GM12878 (cell line): ENCODE measurements at regions not wholly inside any gene's neighbourhood (a gene's known extent, or its start where the extent isn't known, plus 50 kb on each side); places are given as distances from the start of the nearest gene placed in this dataset.

Experiments used
- CEBPB ChIP-seq, 2 experiments: fragments of 150-350 bp in 1 of 2; IDR thresholded peaks; 2 replicates each; pipeline ENCODE4 v1.6.1; 2012 to 2014; ENCODE audit warnings: low read depth in 2 of 2, low read length in 2 of 2, borderline replicate concordance in 1 of 2, inconsistent platforms in 1 of 2
- PAX5 ChIP-seq: IDR thresholded peaks from 2 replicates; pipeline ENCODE4 v1.6.1; 2011; ENCODE audit warnings: low read depth, low read length, borderline replicate concordance
- POLR2AphosphoS5 ChIP-seq: IDR thresholded peaks from 2 replicates; pipeline ENCODE4 v1.6.1; 2011; ENCODE audit warnings: mild to moderate bottlenecking, low read length, inconsistent platforms
- RAD21 ChIP-seq: IDR thresholded peaks from 2 replicates; pipeline ENCODE4 v1.6.1; 2011; ENCODE audit warnings: mild to moderate bottlenecking, low read depth, low read length, moderate library complexity; ENCODE audit not compliant: insufficient read depth
- SREBF2 ChIP-seq: IDR thresholded peaks from 2 replicates; pipeline ENCODE4 v1.6.1; 2012; ENCODE audit warnings: mild to moderate bottlenecking, low read length
- TCF12 ChIP-seq: IDR thresholded peaks from 2 replicates; pipeline ENCODE4 v1.6.1; 2011; ENCODE audit warnings: low read depth, mild to moderate bottlenecking, low read length
- TF ChIP-seq, protein P1 (sequence below): fragments of 450-650 bp; formaldehyde crosslinking; IDR thresholded peaks from 2 replicates; pipeline ENCODE4 v1.4.0; 2020; ENCODE audit warnings: mild to moderate bottlenecking, moderate library complexity
- TF ChIP-seq, protein P2 (sequence below): fragments of 450-650 bp; IDR thresholded peaks from 2 replicates; pipeline ENCODE4 v1.6.1; 2017; ENCODE audit warnings: mild to moderate bottlenecking, moderate library complexity
- TF ChIP-seq, protein P3 (sequence below): IDR thresholded peaks from 2 replicates; pipeline ENCODE4 v1.6.1; 2011; ENCODE audit warnings: borderline replicate concordance, low read depth, mild to moderate bottlenecking, moderate library complexity, low read length; ENCODE audit not compliant: insufficient read depth, poor library complexity, severe bottlenecking
- TF ChIP-seq, protein P4 (sequence below): fragments of 450-650 bp; conservative IDR thresholded peaks from 2 replicates; pipeline ENCODE4 v1.6.1; 2017; ENCODE audit warnings: mild to moderate bottlenecking, moderate library complexity

DNA sequence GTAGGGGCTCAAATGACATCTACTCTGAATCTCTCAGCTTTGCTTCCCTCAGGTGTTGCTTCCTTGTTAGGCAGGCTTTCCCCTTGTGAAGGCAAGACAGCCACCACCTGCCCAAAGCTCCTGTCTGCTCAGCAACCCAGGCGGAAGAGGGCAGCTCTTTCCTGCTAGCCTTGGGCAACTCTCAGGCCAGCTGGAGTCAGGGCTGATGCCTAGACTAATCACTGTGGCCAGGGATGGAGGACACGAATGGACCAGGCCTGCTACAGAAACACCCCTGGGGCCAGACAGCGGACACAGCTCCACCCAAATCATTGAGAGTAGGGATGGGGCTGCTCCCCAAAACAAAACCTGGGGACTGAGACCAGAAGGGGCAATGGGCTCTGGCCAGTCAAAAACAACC, 138.0 kb downstream of the MTX3 start (continued):
- TF ChIP-seq, protein P1, sequence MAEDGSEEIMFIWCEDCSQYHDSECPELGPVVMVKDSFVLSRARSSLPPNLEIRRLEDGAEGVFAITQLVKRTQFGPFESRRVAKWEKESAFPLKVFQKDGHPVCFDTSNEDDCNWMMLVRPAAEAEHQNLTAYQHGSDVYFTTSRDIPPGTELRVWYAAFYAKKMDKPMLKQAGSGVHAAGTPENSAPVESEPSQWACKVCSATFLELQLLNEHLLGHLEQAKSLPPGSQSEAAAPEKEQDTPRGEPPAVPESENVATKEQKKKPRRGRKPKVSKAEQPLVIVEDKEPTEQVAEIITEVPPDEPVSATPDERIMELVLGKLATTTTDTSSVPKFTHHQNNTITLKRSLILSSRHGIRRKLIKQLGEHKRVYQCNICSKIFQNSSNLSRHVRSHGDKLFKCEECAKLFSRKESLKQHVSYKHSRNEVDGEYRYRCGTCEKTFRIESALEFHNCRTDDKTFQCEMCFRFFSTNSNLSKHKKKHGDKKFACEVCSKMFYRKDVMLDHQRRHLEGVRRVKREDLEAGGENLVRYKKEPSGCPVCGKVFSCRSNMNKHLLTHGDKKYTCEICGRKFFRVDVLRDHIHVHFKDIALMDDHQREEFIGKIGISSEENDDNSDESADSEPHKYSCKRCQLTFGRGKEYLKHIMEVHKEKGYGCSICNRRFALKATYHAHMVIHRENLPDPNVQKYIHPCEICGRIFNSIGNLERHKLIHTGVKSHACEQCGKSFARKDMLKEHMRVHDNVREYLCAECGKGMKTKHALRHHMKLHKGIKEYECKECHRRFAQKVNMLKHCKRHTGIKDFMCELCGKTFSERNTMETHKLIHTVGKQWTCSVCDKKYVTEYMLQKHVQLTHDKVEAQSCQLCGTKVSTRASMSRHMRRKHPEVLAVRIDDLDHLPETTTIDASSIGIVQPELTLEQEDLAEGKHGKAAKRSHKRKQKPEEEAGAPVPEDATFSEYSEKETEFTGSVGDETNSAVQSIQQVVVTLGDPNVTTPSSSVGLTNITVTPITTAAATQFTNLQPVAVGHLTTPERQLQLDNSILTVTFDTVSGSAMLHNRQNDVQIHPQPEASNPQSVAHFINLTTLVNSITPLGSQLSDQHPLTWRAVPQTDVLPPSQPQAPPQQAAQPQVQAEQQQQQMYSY (CRISPR knock-in tag): no peak
- no peak for TF ChIP-seq TCF12
- TF ChIP-seq, protein P2, sequence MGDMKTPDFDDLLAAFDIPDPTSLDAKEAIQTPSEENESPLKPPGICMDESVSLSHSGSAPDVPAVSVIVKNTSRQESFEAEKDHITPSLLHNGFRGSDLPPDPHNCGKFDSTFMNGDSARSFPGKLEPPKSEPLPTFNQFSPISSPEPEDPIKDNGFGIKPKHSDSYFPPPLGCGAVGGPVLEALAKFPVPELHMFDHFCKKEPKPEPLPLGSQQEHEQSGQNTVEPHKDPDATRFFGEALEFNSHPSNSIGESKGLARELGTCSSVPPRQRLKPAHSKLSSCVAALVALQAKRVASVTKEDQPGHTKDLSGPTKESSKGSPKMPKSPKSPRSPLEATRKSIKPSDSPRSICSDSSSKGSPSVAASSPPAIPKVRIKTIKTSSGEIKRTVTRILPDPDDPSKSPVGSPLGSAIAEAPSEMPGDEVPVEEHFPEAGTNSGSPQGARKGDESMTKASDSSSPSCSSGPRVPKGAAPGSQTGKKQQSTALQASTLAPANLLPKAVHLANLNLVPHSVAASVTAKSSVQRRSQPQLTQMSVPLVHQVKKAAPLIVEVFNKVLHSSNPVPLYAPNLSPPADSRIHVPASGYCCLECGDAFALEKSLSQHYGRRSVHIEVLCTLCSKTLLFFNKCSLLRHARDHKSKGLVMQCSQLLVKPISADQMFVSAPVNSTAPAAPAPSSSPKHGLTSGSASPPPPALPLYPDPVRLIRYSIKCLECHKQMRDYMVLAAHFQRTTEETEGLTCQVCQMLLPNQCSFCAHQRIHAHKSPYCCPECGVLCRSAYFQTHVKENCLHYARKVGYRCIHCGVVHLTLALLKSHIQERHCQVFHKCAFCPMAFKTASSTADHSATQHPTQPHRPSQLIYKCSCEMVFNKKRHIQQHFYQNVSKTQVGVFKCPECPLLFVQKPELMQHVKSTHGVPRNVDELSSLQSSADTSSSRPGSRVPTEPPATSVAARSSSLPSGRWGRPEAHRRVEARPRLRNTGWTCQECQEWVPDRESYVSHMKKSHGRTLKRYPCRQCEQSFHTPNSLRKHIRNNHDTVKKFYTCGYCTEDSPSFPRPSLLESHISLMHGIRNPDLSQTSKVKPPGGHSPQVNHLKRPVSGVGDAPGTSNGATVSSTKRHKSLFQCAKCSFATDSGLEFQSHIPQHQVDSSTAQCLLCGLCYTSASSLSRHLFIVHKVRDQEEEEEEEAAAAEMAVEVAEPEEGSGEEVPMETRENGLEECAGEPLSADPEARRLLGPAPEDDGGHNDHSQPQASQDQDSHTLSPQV: no peak
- TF ChIP-seq SREBF2: no peak
- no peak for TF ChIP-seq PAX5
- TF ChIP-seq RAD21: no peak
- TF ChIP-seq, protein P3, sequence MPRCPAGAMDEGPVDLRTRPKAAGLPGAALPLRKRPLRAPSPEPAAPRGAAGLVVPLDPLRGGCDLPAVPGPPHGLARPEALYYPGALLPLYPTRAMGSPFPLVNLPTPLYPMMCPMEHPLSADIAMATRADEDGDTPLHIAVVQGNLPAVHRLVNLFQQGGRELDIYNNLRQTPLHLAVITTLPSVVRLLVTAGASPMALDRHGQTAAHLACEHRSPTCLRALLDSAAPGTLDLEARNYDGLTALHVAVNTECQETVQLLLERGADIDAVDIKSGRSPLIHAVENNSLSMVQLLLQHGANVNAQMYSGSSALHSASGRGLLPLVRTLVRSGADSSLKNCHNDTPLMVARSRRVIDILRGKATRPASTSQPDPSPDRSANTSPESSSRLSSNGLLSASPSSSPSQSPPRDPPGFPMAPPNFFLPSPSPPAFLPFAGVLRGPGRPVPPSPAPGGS: no peak
- TF ChIP-seq CEBPB (IDR thresholded peaks at IDR 0.05; ENCODE audit: borderline replicate concordance in 1 of 2, low read depth in 2 of 2, low read length in 2 of 2): no peak
- TF ChIP-seq, protein P4, sequence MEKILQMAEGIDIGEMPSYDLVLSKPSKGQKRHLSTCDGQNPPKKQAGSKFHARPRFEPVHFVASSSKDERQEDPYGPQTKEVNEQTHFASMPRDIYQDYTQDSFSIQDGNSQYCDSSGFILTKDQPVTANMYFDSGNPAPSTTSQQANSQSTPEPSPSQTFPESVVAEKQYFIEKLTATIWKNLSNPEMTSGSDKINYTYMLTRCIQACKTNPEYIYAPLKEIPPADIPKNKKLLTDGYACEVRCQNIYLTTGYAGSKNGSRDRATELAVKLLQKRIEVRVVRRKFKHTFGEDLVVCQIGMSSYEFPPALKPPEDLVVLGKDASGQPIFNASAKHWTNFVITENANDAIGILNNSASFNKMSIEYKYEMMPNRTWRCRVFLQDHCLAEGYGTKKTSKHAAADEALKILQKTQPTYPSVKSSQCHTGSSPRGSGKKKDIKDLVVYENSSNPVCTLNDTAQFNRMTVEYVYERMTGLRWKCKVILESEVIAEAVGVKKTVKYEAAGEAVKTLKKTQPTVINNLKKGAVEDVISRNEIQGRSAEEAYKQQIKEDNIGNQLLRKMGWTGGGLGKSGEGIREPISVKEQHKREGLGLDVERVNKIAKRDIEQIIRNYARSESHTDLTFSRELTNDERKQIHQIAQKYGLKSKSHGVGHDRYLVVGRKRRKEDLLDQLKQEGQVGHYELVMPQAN: no peak
- no peak for TF ChIP-seq POLR2AphosphoS5
